Gastrocnemius medialis (tissue), 4 donors: ENCODE measurements at regions not wholly inside any gene's neighbourhood (a gene's known extent, or its start where the extent isn't known, plus 50 kb on each side); places are given as distances from the start of the nearest gene placed in this dataset.

Source experiments
- POLR2A ChIP-seq, 2 donors: fragments of 450-650 bp; IDR thresholded peaks; one replicate each; pipeline ENCODE4 v1.6.1; 2017; ENCODE audit warnings: antibody characterized with exemption in 2 of 2, mild to moderate bottlenecking in 2 of 2, moderate library complexity in 2 of 2
- TF ChIP-seq, protein P1 (sequence below), 5 experiments: fragments of 450-650 bp in 3 of 5; fragments of 200-600 bp in 2 of 5; sonication (generic) in 2 of 5; IDR thresholded peaks in 4 of 5; conservative IDR thresholded peaks in 1 of 5; 1 replicate in 4 of 5; 2 replicates in 1 of 5; pipeline ENCODE4 v1.5.1; 2016 to 2019; ENCODE audit warnings: antibody characterized with exemption in 5 of 5, mild to moderate bottlenecking in 3 of 5, moderate library complexity in 3 of 5

GRCh38 chr22:44369916-44370801, 57.4 kb upstream of the SHISAL1 start:
- TF ChIP-seq, protein P1, sequence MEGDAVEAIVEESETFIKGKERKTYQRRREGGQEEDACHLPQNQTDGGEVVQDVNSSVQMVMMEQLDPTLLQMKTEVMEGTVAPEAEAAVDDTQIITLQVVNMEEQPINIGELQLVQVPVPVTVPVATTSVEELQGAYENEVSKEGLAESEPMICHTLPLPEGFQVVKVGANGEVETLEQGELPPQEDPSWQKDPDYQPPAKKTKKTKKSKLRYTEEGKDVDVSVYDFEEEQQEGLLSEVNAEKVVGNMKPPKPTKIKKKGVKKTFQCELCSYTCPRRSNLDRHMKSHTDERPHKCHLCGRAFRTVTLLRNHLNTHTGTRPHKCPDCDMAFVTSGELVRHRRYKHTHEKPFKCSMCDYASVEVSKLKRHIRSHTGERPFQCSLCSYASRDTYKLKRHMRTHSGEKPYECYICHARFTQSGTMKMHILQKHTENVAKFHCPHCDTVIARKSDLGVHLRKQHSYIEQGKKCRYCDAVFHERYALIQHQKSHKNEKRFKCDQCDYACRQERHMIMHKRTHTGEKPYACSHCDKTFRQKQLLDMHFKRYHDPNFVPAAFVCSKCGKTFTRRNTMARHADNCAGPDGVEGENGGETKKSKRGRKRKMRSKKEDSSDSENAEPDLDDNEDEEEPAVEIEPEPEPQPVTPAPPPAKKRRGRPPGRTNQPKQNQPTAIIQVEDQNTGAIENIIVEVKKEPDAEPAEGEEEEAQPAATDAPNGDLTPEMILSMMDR (IDR thresholded peaks at IDR 0.05 in 4 of 5, conservative IDR thresholded peaks at IDR 0.05 in 1 of 5): no peak
- no peak for TF ChIP-seq POLR2A (IDR thresholded peaks at IDR 0.05)
